DND-41 (cell line): ENCODE measurements at regions not wholly inside any gene's neighbourhood (a gene's known extent, or its start where the extent isn't known, plus 50 kb on each side); places are given as distances from the start of the nearest gene placed in this dataset.

Source experiments
- ATAC-seq: fragments of 200-7000 bp; cut with Tn5 transposase; 3 replicates; pipeline ENCODE4 v1.9.1; 2021; ENCODE audit warnings: low read depth; ENCODE audit not compliant: insufficient read depth
- DNase-seq: peaks from one replicate; pipeline ENCODE4 v3.0.0-alpha.2; 2020
- H2AFZ ChIP-seq: 2 replicates; pipeline ENCODE4 v1.6.0; 2012; ENCODE audit warnings: low read depth, low read length
- H3K27ac ChIP-seq: 2 replicates; pipeline ENCODE4 v1.5.1; 2012; ENCODE audit warnings: low read length, inconsistent platforms
- H3K27me3 ChIP-seq: fragments of 200-600 bp; sonication (generic); 2 replicates; pipeline ENCODE4 v1.6.0; 2012; ENCODE audit warnings: low read length, mild to moderate bottlenecking, inconsistent platforms; ENCODE audit not compliant: insufficient read depth, poor library complexity
- H3K36me3 ChIP-seq: 2 replicates; pipeline ENCODE4 v1.5.1; 2012; ENCODE audit warnings: low read length, inconsistent platforms; ENCODE audit not compliant: insufficient read depth
- H3K4me1 ChIP-seq: 2 replicates; pipeline ENCODE4 v1.5.1; 2012; ENCODE audit warnings: mild to moderate bottlenecking, low read length; ENCODE audit not compliant: insufficient read depth
- H3K4me2 ChIP-seq: 2 replicates; pipeline ENCODE4 v1.6.0; 2012; ENCODE audit warnings: mild to moderate bottlenecking, moderate library complexity, low read length, inconsistent platforms; ENCODE audit not compliant: insufficient read depth
- H3K4me3 ChIP-seq, 2 experiments: fragments of 200-600 bp in 1 of 2; shearing (Covaris generic) in 1 of 2; 2 replicates each; pipeline ENCODE4 v1.5.1; 2012 to 2016; ENCODE audit warnings: inconsistent platforms in 2 of 2, low read length in 2 of 2, mild to moderate bottlenecking in 2 of 2, low read depth in 1 of 2, moderate library complexity in 1 of 2
- H3K79me2 ChIP-seq: 2 replicates; pipeline ENCODE4 v1.6.0; 2012; ENCODE audit warnings: low read length, inconsistent platforms; ENCODE audit not compliant: insufficient read depth
- H3K9ac ChIP-seq: 2 replicates; pipeline ENCODE4 v1.6.0; 2012; ENCODE audit warnings: low read depth, mild to moderate bottlenecking, inconsistent platforms, low read length, moderate library complexity
- H3K9me3 ChIP-seq: 2 replicates; pipeline ENCODE4 v1.5.1; 2012; ENCODE audit warnings: low read length, moderate library complexity, mild to moderate bottlenecking, inconsistent platforms; ENCODE audit not compliant: insufficient read depth, severe bottlenecking
- H4K20me1 ChIP-seq: 2 replicates; pipeline ENCODE4 v1.6.0; 2012; ENCODE audit warnings: low read length; ENCODE audit not compliant: insufficient read depth
- EZH2 ChIP-seq: IDR thresholded peaks from 3 replicates; pipeline ENCODE4 v1.6.1; 2012; ENCODE audit warnings: borderline replicate concordance, low read depth, mild to moderate bottlenecking, moderate library complexity, low read length, inconsistent platforms; ENCODE audit not compliant: severe bottlenecking
- TF ChIP-seq, protein P1 (sequence below): IDR thresholded peaks from 2 replicates; pipeline ENCODE4 v1.5.1; 2012; ENCODE audit warnings: borderline replicate concordance, low read length, moderate library complexity, mild to moderate bottlenecking; ENCODE audit not compliant: poor library complexity, severe bottlenecking; ENCODE audit errors: extremely low read depth

- Histone ChIP-seq H3K79me2 (no peaks in the 10 kb centered on the region), H3K27me3 (no peaks in the 10 kb centered on the region), H2AFZ (no peak overlapping the region), H3K9me3 (no peaks in the 10 kb centered on the region), H4K20me1 (no peaks in the 10 kb centered on the region), H3K4me1 (no peaks in the 10 kb centered on the region), H3K4me3 (no peak overlapping the region), H3K36me3 (no peaks in the 10 kb centered on the region), H3K4me2 (no peak overlapping the region), H3K9ac (no peak overlapping the region), H3K27ac (no peak overlapping the region)
- no peak for ATAC-seq
- TF ChIP-seq, protein P1, sequence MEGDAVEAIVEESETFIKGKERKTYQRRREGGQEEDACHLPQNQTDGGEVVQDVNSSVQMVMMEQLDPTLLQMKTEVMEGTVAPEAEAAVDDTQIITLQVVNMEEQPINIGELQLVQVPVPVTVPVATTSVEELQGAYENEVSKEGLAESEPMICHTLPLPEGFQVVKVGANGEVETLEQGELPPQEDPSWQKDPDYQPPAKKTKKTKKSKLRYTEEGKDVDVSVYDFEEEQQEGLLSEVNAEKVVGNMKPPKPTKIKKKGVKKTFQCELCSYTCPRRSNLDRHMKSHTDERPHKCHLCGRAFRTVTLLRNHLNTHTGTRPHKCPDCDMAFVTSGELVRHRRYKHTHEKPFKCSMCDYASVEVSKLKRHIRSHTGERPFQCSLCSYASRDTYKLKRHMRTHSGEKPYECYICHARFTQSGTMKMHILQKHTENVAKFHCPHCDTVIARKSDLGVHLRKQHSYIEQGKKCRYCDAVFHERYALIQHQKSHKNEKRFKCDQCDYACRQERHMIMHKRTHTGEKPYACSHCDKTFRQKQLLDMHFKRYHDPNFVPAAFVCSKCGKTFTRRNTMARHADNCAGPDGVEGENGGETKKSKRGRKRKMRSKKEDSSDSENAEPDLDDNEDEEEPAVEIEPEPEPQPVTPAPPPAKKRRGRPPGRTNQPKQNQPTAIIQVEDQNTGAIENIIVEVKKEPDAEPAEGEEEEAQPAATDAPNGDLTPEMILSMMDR: no peak
- TF ChIP-seq EZH2: no peak
- DNase-seq: no peak
These were observed 166.0 kb upstream of the DSEL start for GRCh38 chr18:67682516-67682915.

- Histone ChIP-seq H3K79me2 (no peaks in the 10 kb centered on the region), H3K9me3 (no peaks in the 10 kb centered on the region), H3K27me3 (no peaks in the 10 kb centered on the region), H4K20me1 (no peaks in the 10 kb centered on the region), H3K27ac (no peak overlapping the region), H3K4me1 (no peaks in the 10 kb centered on the region), H3K36me3 (no peaks in the 10 kb centered on the region), H2AFZ (no peak overlapping the region), H3K9ac (no peak overlapping the region), H3K4me2 (no peak overlapping the region), H3K4me3 (no peak overlapping the region)
- ATAC-seq: no peak
- DNase-seq: no peak
- TF ChIP-seq EZH2: no peak
- TF ChIP-seq, protein P1: no peak
These were observed 161.0 kb upstream of the DSEL start for GRCh38 chr18:67677489-67677888.

DNA sequence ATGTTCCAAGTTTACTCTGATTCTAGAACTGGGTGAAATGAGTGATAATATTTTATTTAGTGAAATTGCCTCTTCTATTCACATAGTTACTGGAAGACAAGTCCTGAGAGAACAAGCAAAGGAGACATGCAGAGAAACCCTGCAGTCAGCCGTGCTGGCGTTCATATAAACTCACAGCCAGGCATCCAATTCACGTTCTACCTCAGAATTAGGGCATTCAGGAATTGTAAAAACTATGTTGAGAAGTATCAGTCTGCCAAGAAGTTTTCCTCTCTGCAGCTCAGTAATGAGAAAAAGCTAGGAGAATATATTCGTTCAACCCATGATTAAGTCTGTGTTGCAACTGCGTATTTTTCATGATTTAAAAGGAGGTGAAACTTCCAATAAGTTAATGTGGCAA is 156.2 kb upstream of the DSEL start:
- no peaks in the 10 kb centered on the region for H3K79me2 ChIP-seq
- H3K36me3 ChIP-seq: no peaks in the 10 kb centered on the region
- TF ChIP-seq EZH2: no peak
- TF ChIP-seq, protein P1: no peak
- H3K9me3 ChIP-seq: no peaks in the 10 kb centered on the region
- H3K27ac ChIP-seq: no peak overlapping the region
- H3K4me1 ChIP-seq: no peaks in the 10 kb centered on the region
- H3K27me3 ChIP-seq: no peaks in the 10 kb centered on the region
- no peaks in the 10 kb centered on the region for H4K20me1 ChIP-seq
- no peak overlapping the region for H2AFZ ChIP-seq
- ATAC-seq (no peak), DNase-seq (no peak)
- H3K9ac ChIP-seq: no peak overlapping the region
- no peak overlapping the region for H3K4me3 ChIP-seq
- H3K4me2 ChIP-seq: no peak overlapping the region

DNA sequence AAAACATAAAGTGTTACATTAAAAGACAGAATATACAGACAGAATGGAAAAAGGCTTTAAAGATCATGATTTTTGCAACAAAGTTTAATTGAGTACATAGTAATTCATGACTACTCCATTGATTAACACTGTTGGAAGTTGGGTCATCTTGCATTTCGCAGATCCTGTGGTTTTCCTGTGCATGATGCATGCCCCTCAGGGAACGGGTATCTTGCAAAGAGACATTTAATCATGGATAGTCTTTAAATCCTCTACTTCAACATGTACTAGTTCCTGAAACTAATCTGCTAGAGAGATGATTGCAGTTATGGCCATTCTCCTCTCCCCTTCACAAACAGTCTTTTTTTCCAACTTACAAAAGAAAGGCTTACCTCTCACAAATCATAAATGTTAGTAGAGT is 155.6 kb upstream of the DSEL start:
- H3K9ac ChIP-seq: no peak overlapping the region
- H3K79me2 ChIP-seq: no peaks in the 10 kb centered on the region
- H3K27ac ChIP-seq: no peak overlapping the region
- ATAC-seq (no peak), DNase-seq (no peak)
- no peak overlapping the region for H3K4me2 ChIP-seq
- TF ChIP-seq, protein P1: no peak
- TF ChIP-seq EZH2: no peak
- no peak overlapping the region for H3K4me3 ChIP-seq
- no peaks in the 10 kb centered on the region for H3K27me3 ChIP-seq
- H2AFZ ChIP-seq: no peak overlapping the region
- H3K4me1 ChIP-seq: no peaks in the 10 kb centered on the region
- no peaks in the 10 kb centered on the region for H3K9me3 ChIP-seq
- H3K36me3 ChIP-seq: no peaks in the 10 kb centered on the region
- no peaks in the 10 kb centered on the region for H4K20me1 ChIP-seq
